ENCODE measurements at regions not wholly inside any gene's neighbourhood (a gene's known extent, or its start where the extent isn't known, plus 50 kb on each side); places are given as distances from the start of the nearest gene placed in this dataset.
"Not testable (repeated sequence)": the region's sequence is repeated elsewhere in the genome, so short reads cannot be mapped to it uniquely, and the experiment has no call there.

DNA sequence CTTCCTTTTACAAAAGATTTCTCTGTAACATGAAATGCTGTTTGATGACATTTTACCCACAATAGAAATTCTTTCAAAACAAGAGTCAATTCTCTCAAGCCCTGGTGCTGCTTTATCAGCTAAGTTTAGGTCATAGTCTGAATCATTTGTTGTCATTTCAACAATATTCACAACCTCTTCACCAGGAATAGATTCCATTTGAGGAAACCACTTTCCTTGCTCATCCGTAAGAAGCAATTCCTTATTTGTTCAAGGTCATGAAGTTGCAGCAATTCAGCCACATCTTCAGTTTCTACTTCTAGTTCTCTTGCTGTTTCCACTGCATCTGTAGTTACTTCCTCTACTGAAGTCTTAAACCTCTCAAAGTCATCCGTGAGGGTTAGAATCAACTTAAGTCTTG is 315.3 kb downstream of the TYW1 start:
- peaks cover 9% of the 10 kb centered on the region for H3K4me1 ChIP-seq
- no peak for TF ChIP-seq CTCF (IDR thresholded peaks at IDR 0.05; ENCODE audit: borderline replicate concordance)
- no peaks in the 10 kb centered on the region for H3K27me3 ChIP-seq (ENCODE audit: low read depth)
- no peak overlapping the region for H3K4me3 ChIP-seq
- no peak overlapping the region for H3K27ac ChIP-seq (replicated peaks)
- no peak for DNase-seq
- H3K9me3 ChIP-seq (replicated peaks): no peaks in the 10 kb centered on the region
- intact Hi-C loops (cut with micrococcal nuclease): no loop called here
- peaks cover 99% of the 10 kb centered on the region for H3K36me3 ChIP-seq

DNA sequence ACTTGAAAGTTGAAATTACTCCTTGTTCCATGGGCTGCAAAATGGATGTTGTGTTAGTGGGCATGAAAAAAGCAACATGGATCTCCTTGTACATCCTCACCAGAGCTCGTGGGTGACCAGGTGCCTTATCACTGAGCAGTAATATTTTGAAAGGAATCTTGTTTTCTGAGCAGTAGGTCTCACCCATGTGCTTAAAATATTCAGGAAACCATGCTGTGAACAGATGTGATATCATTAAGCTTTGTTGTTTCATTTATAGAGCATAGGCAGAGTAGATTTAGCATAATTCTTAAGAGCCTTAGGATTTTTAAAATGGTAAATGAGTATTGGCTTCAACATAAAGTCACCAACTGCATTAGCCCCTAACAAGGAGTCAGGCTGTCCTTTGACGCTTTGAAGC is 316.6 kb downstream of the TYW1 start:
- no peak for DNase-seq
- intact Hi-C loops (cut with micrococcal nuclease): no loop called here
- Histone ChIP-seq H3K27ac (replicated peaks) (no peak overlapping the region), H3K4me3 (no peak overlapping the region), H3K36me3 (peaks cover 99% of the 10 kb centered on the region), H3K9me3 (replicated peaks) (no peaks in the 10 kb centered on the region), H3K4me1 (peaks cover 9% of the 10 kb centered on the region), H3K27me3 (ENCODE audit: low read depth) (no peaks in the 10 kb centered on the region)
- no peak for TF ChIP-seq CTCF (IDR thresholded peaks at IDR 0.05; ENCODE audit: borderline replicate concordance)

DNA sequence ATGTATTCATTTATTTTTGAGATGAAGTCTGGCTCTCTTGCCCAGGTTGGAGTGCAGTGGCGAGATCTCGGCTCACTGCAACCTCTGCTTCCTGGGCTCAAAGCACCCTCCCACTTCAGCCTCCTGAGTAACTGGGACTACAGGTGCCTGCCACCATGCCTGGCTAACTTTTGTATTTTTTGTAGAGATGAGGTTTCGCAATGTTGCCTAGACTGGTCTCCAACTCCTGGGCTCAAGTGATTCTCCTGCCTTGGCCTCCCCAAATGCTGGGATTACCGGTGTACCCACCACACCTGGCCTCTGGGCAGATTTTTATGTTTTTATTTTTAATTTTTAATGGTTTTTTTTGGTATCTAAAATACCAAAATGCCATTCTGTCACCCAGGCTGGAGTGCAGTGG is 320.3 kb downstream of the TYW1 start:
- H3K27ac ChIP-seq (replicated peaks); intact Hi-C loops (cut with micrococcal nuclease); H3K9me3 ChIP-seq (replicated peaks); DNase-seq; H3K4me3 ChIP-seq; H3K4me1 ChIP-seq; H3K27me3 ChIP-seq (ENCODE audit: low read depth): not testable (repeated sequence)
- peaks cover 89% of the 10 kb centered on the region for H3K36me3 ChIP-seq

- H3K27ac ChIP-seq (replicated peaks); H3K4me3 ChIP-seq; DNase-seq: not testable (repeated sequence)
Measured at GRCh38 chr7:67328257-67328656, 331.6 kb downstream of the TYW1 start.

GRCh38 chr7:67335165-67335564 is 338.5 kb downstream of the TYW1 start:
- H3K4me3 ChIP-seq; H3K4me1 ChIP-seq; H3K27me3 ChIP-seq (ENCODE audit: low read depth); DNase-seq; H3K27ac ChIP-seq (replicated peaks); H3K9me3 ChIP-seq (replicated peaks); intact Hi-C loops (cut with micrococcal nuclease): not testable (repeated sequence)
- H3K36me3 ChIP-seq: peaks cover 15% of the 10 kb centered on the region

More at GRCh38 chr7:67328257-67328656, 331.6 kb downstream of the TYW1 start:
- intact Hi-C loops (cut with micrococcal nuclease); H3K36me3 ChIP-seq; H3K9me3 ChIP-seq (replicated peaks); H3K27me3 ChIP-seq (ENCODE audit: low read depth); H3K4me1 ChIP-seq: not testable (repeated sequence)

DNA sequence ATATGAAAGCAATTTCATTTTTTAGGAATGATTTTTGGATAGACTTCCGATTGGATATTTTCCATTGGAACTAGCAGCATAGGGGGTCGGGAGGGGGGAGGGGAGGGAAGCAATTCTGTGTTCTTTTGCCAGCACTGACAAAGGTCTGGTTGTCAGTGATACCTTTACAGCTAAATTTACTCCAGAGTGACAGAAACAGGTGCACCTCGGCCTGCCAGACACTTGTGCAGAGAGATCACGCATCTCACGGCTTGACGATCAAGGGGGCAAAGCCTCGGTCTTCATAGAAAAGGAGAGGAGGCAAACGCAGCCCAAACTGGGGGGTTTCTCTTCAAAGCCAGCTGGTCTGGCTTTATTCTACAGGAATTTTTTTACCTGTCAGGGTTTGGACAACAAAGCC is 339.0 kb downstream of the TYW1 start:
- H3K27ac ChIP-seq (replicated peaks); H3K27me3 ChIP-seq (ENCODE audit: low read depth); H3K4me1 ChIP-seq; DNase-seq; intact Hi-C loops (cut with micrococcal nuclease); H3K4me3 ChIP-seq; H3K9me3 ChIP-seq (replicated peaks): not testable (repeated sequence)
- peaks cover 19% of the 10 kb centered on the region for H3K36me3 ChIP-seq

DNA sequence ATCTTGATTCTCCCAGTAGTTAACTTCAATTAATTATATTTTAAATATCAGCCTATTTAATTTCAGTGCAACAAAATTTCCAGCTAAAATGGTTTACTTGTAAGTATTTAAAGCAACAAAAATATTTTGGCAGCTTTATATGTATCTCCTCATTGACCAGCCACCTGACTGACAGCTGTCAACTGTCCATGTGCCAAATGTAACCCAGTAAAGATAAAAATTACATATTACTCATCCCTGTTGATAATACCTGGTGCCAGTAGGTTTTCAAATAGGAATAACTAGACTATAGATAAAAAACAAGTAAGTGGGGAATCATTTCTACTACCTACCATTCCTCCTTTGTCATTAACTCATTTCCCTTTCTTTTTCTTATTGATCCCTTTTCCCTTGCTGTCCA is 341.9 kb downstream of the TYW1 start:
- H3K4me3 ChIP-seq; H3K9me3 ChIP-seq (replicated peaks); DNase-seq; H3K27me3 ChIP-seq (ENCODE audit: low read depth); H3K4me1 ChIP-seq; intact Hi-C loops (cut with micrococcal nuclease); H3K27ac ChIP-seq (replicated peaks): not testable (repeated sequence)
- H3K36me3 ChIP-seq: peaks cover 35% of the 10 kb centered on the region

DNA sequence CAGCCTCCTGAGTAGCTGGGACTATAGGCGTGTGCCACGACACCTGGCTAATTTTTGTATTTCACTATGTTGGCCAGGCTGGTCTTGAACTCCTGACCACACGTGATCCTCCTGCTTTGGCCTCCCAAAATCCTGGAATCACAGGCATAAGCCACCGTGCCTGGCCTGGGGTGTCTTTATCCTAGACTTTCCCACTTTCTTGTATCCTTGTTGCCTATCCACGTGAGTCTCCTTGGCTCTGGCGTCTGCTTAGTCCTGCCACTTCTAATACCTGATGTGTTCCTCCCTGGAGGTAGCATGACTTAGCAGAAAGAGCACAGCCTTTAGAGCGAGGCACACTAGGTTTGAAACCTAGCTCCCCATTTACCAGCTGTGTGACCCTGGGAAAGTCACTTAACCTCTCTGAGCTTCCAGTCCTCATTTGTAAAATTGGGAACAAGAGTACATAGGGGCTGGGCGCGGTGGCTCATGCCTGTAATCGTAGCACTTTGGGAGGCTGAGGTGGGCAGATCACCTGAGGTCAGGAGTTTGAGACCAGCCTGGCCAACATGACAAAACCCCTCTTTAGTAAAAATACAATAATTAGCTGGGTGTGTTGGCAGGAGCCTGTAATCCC is 344.6 kb downstream of the TYW1 start:
- Histone ChIP-seq H3K36me3 (peaks cover 51% of the 10 kb centered on the region), H3K27me3 (ENCODE audit: low read depth) (no peaks in the 10 kb centered on the region), H3K9me3 (replicated peaks) (peaks cover 10% of the 10 kb centered on the region), H3K4me3 (no peak overlapping the region), H3K27ac (replicated peaks) (no peak overlapping the region), H3K4me1 (peaks cover 11% of the 10 kb centered on the region)
- intact Hi-C loops (cut with micrococcal nuclease): no loop called here
- DNase-seq: no peak
- TF ChIP-seq CTCF (IDR thresholded peaks at IDR 0.05; ENCODE audit: borderline replicate concordance): no peak
